H1 (cell line): ENCODE measurements at regions not wholly inside any gene's neighbourhood (a gene's known extent, or its start where the extent isn't known, plus 50 kb on each side); places are given as distances from the start of the nearest gene placed in this dataset.

Source experiments
- CTCF ChIA-PET: fragments of 300-600 bp; sonication (Branson Sonifier 250); formaldehyde crosslinking; loops from one replicate; lab custom pipeline; 2021; ENCODE audit not compliant: partially characterized antibody; lab: Charles Lee
- POLR2A ChIA-PET: fragments of 300-600 bp; sonication (Branson Sonifier 250); formaldehyde crosslinking; loops from one replicate; lab custom pipeline; 2021; ENCODE audit warnings: inconsistent platforms; ENCODE audit not compliant: partially characterized antibody; lab: Charles Lee
- DNase-seq, 2 experiments: peaks; one replicate each; pipeline versions ENCODE4 v3.0.0 to v3.0.0-alpha.2; 2010 to 2022; ENCODE audit warnings: low spot score in 2 of 2, low read depth in 1 of 2, mixed read lengths in 1 of 2
- FAIRE-seq: peaks from 2 replicates; lab custom pipeline; 2011; peaks lifted over from hg19 to GRCh38; lab: Jason Lieb, UNC
- H2AFZ ChIP-seq: 2 replicates; pipeline ENCODE4 v1.8.1; 2012; ENCODE audit warnings: low read length, inconsistent platforms
- H2AK5ac ChIP-seq: 2 replicates; pipeline ENCODE4 v1.6.1; 2013; ENCODE audit warnings: low read depth, low read length
- H2BK120ac ChIP-seq: replicated peaks from 2 replicates; pipeline ENCODE3; 2013; ENCODE audit warnings: low read depth, low read length, inconsistent platforms
- H2BK12ac ChIP-seq: 2 replicates; pipeline ENCODE4 v1.6.1; 2013; ENCODE audit warnings: low read depth, low read length
- H2BK15ac ChIP-seq: 2 replicates; pipeline ENCODE4 v1.6.1; 2013; ENCODE audit warnings: low read length
- H2BK20ac ChIP-seq: 2 replicates; pipeline ENCODE4 v1.6.1; 2013; ENCODE audit warnings: low read length
- H2BK5ac ChIP-seq: 2 replicates; pipeline ENCODE4 v1.6.1; 2013; ENCODE audit warnings: low read depth, low read length
- H3K14ac ChIP-seq: 2 replicates; pipeline ENCODE4 v1.6.1; 2013; ENCODE audit warnings: inconsistent platforms; ENCODE audit not compliant: insufficient read length
- H3K18ac ChIP-seq: 2 replicates; pipeline ENCODE4 v1.6.1; 2013; ENCODE audit warnings: low read length; ENCODE audit errors: extremely low read depth
- H3K23ac ChIP-seq: 2 replicates; pipeline ENCODE4 v1.6.1; 2013; ENCODE audit warnings: inconsistent platforms; ENCODE audit not compliant: insufficient read length
- H3K23me2 ChIP-seq: 2 replicates; pipeline ENCODE4 v1.6.1; 2013; ENCODE audit warnings: low read depth, low read length
- H3K27ac ChIP-seq: 2 replicates; pipeline ENCODE4 v1.6.1; 2011; ENCODE audit warnings: low read depth, low read length, inconsistent platforms
- H3K27me3 ChIP-seq, 4 experiments: replicated peaks in 1 of 4; 1 replicate in 1 of 4; 2 replicates in 3 of 4; pipeline versions ENCODE4 v1.6.1 to v1.8.1; 2011 to 2013; ENCODE audit warnings: low read length in 3 of 4, mild to moderate bottlenecking in 3 of 4, inconsistent platforms in 2 of 4, mixed read lengths in 2 of 4, moderate library complexity in 1 of 4; ENCODE audit not compliant: control insufficient read depth in 3 of 4, insufficient read depth in 3 of 4; ENCODE audit errors: extremely low read depth in 1 of 4
- H3K36me3 ChIP-seq, 4 experiments: 2 replicates each; pipeline versions ENCODE4 v1.6.1 to v1.8.1; 2011 to 2013; ENCODE audit warnings: mild to moderate bottlenecking in 4 of 4, low read length in 3 of 4, moderate library complexity in 2 of 4, control low read depth in 1 of 4, inconsistent platforms in 1 of 4; ENCODE audit not compliant: insufficient read depth in 4 of 4, control insufficient read depth in 2 of 4
- H3K4ac ChIP-seq: replicated peaks from 2 replicates; pipeline ENCODE3; 2013; ENCODE audit warnings: low read length, low read depth, mixed read lengths, inconsistent platforms; ENCODE audit not compliant: insufficient read length
- H3K4me1 ChIP-seq, 4 experiments: replicated peaks in 1 of 4; 1 replicate in 1 of 4; 2 replicates in 3 of 4; pipeline versions ENCODE4 v1.6.1 to v1.8.1; 2011 to 2013; ENCODE audit warnings: low read length in 3 of 4, inconsistent platforms in 2 of 4, mixed read lengths in 1 of 4; ENCODE audit not compliant: insufficient read depth in 4 of 4, control insufficient read depth in 3 of 4
- H3K4me2 ChIP-seq, 2 experiments: 2 replicates each; pipeline versions ENCODE4 v1.6.1 to v1.8.1; 2011 to 2013; ENCODE audit warnings: low read depth in 2 of 2, low read length in 2 of 2, control low read depth in 1 of 2, inconsistent platforms in 1 of 2, mild to moderate bottlenecking in 1 of 2; ENCODE audit not compliant: insufficient read depth in 1 of 2
- H3K4me3 ChIP-seq, 4 experiments: fragments of 200-600, 300-600 bp in 1 of 4; sonication (generic), shearing (Covaris generic), sonication (Bioruptor Twin) in 1 of 4; 2 replicates each; pipeline versions ENCODE4 v1.5.1 to v1.8.1; 2011 to 2016; ENCODE audit warnings: low read length in 4 of 4, low read depth in 3 of 4, control low read depth in 2 of 4, inconsistent platforms in 2 of 4, mild to moderate bottlenecking in 2 of 4, mixed read lengths in 1 of 4, moderate library complexity in 1 of 4; ENCODE audit not compliant: insufficient read depth in 2 of 4; ENCODE audit errors: extremely low read depth in 1 of 4
- H3K56ac ChIP-seq: replicated peaks from 2 replicates; pipeline ENCODE3; 2013; ENCODE audit warnings: low read depth, mild to moderate bottlenecking, mixed read lengths, low read length, inconsistent platforms; ENCODE audit not compliant: insufficient read length
- H3K79me1 ChIP-seq: 2 replicates; pipeline ENCODE4 v1.6.1; 2013; ENCODE audit warnings: low read depth, low read length, control low read depth
- H3K79me2 ChIP-seq, 2 experiments: 2 replicates each; pipeline versions ENCODE4 v1.6.1 to v1.8.1; 2012 to 2013; ENCODE audit warnings: low read length in 2 of 2, mild to moderate bottlenecking in 2 of 2, inconsistent platforms in 1 of 2; ENCODE audit not compliant: insufficient read depth in 2 of 2, control insufficient read depth in 1 of 2
- H3K9ac ChIP-seq, 4 experiments: replicated peaks in 1 of 4; 1 replicate in 1 of 4; 2 replicates in 3 of 4; pipeline versions ENCODE4 v1.6.1 to v1.8.1; 2011 to 2013; ENCODE audit warnings: low read depth in 3 of 4, low read length in 3 of 4, control low read depth in 2 of 4, mild to moderate bottlenecking in 2 of 4, moderate library complexity in 2 of 4, inconsistent platforms in 1 of 4; ENCODE audit errors: extremely low read depth in 1 of 4
- H3K9me3 ChIP-seq, 2 experiments: 2 replicates each; pipeline versions ENCODE4 v1.6.1 to v1.8.1; 2012 to 2013; ENCODE audit warnings: mild to moderate bottlenecking in 2 of 2, moderate library complexity in 2 of 2, control low read depth in 1 of 2, inconsistent platforms in 1 of 2, low read depth in 1 of 2, low read length in 1 of 2, mixed read lengths in 1 of 2; ENCODE audit not compliant: insufficient read depth in 2 of 2
- H4K20me1 ChIP-seq, 2 experiments: replicated peaks in 1 of 2; 2 replicates each; pipeline versions ENCODE3 to v1.8.1; 2011 to 2013; ENCODE audit warnings: inconsistent platforms in 2 of 2, low read length in 2 of 2, mild to moderate bottlenecking in 1 of 2; ENCODE audit not compliant: insufficient read depth in 2 of 2, control insufficient read depth in 1 of 2
- H4K5ac ChIP-seq: 2 replicates; pipeline ENCODE4 v1.6.1; 2013; ENCODE audit warnings: low read length, low read depth, mixed read lengths, inconsistent platforms; ENCODE audit not compliant: insufficient read length
- H4K8ac ChIP-seq: 2 replicates; pipeline ENCODE4 v1.8.0; 2013; ENCODE audit warnings: mild to moderate bottlenecking, moderate library complexity, low read length, inconsistent platforms; ENCODE audit not compliant: insufficient read depth; ENCODE audit errors: extremely low read depth
- H4K91ac ChIP-seq: replicated peaks from 2 replicates; pipeline ENCODE3; 2013; ENCODE audit warnings: low read length, mixed read lengths, inconsistent platforms; ENCODE audit not compliant: insufficient read length
- BACH1 ChIP-seq: IDR thresholded peaks from 2 replicates; pipeline ENCODE4 v1.6.1; 2012; ENCODE audit warnings: low read length, improper control_type of control experiment
- BCL11A ChIP-seq, 2 experiments: IDR thresholded peaks; one replicate each; pipeline ENCODE4 v1.6.1; 2011; ENCODE audit warnings: low read depth in 2 of 2, low read length in 2 of 2, mild to moderate bottlenecking in 2 of 2
- CREB1 ChIP-seq: IDR thresholded peaks from 2 replicates; pipeline ENCODE4 v1.6.1; 2012; ENCODE audit warnings: inconsistent platforms
- CTBP2 ChIP-seq: IDR thresholded peaks from 2 replicates; pipeline ENCODE4 v1.7.0; 2011; ENCODE audit warnings: borderline replicate concordance, mild to moderate bottlenecking, moderate library complexity, mixed read lengths, low read length; ENCODE audit not compliant: insufficient read depth, insufficient read length
- FOSL1 ChIP-seq: IDR thresholded peaks from 2 replicates; pipeline ENCODE4 v1.6.1; 2011; ENCODE audit warnings: mild to moderate bottlenecking, low read depth, low read length, moderate library complexity; ENCODE audit not compliant: insufficient read depth
- HDAC2 ChIP-seq, 2 experiments: fragments of 300-600 bp in 1 of 2; sonication (generic) in 1 of 2; IDR thresholded peaks; 2 replicates each; pipeline ENCODE4 v1.6.1; 2011 to 2012; ENCODE audit warnings: low read depth in 2 of 2, low read length in 2 of 2, mild to moderate bottlenecking in 2 of 2, moderate library complexity in 2 of 2, borderline replicate concordance in 1 of 2, inconsistent platforms in 1 of 2
- NRF1 ChIP-seq: IDR thresholded peaks from 2 replicates; pipeline ENCODE4 v1.6.1; 2011; ENCODE audit warnings: mild to moderate bottlenecking, low read depth, low read length, improper control_type of control experiment
- RNF2 ChIP-seq: fragments of 200-900, 300-1000 bp; sonication (generic); IDR thresholded peaks from 2 replicates; pipeline ENCODE4 v1.7.1; 2016; ENCODE audit warnings: borderline replicate concordance, low read depth, mild to moderate bottlenecking, antibody characterized with exemption, low read length; ENCODE audit not compliant: poor library complexity, severe bottlenecking; ENCODE audit errors: missing control alignments
- RXRA ChIP-seq: IDR thresholded peaks from 2 replicates; pipeline ENCODE4 v1.6.1; 2011; ENCODE audit warnings: low read depth, mild to moderate bottlenecking, low read length, moderate library complexity; ENCODE audit not compliant: insufficient read depth
- SIRT6 ChIP-seq: IDR thresholded peaks from one replicate; pipeline ENCODE4 v1.7.1; 2012; ENCODE audit warnings: low read length, inconsistent platforms
- SIX5 ChIP-seq: IDR thresholded peaks from 2 replicates; pipeline ENCODE4 v1.6.1; 2011; ENCODE audit warnings: mild to moderate bottlenecking, low read depth, low read length
- SP1 ChIP-seq: IDR thresholded peaks from 2 replicates; pipeline ENCODE4 v1.6.1; 2011; ENCODE audit warnings: low read depth, low read length
- SP2 ChIP-seq: IDR thresholded peaks from 2 replicates; pipeline ENCODE4 v1.6.1; 2012; ENCODE audit warnings: mild to moderate bottlenecking, low read length, inconsistent platforms
- SUZ12 ChIP-seq: fragments of 200-600 bp; sonication (generic); IDR thresholded peaks from 2 replicates; pipeline ENCODE4 v1.6.1; 2012; ENCODE audit warnings: mild to moderate bottlenecking, inconsistent platforms, low read length, moderate library complexity, mixed read lengths
- WGBS, 2 experiments: shearing (Covaris generic) in 1 of 2; methylation state at CpG; one replicate each; pipeline versions ENCODE4 v1.1.6 to v1.1.7; 2013 to 2015; ENCODE audit warnings: low lambda C conversion rate in 2 of 2, mixed read lengths in 2 of 2, inconsistent platforms in 1 of 2, low coverage in 1 of 2, missing lambda C conversion rate in 1 of 2; ENCODE audit not compliant: insufficient replicate concordance in 2 of 2, insufficient coverage in 1 of 2, insufficient read length in 1 of 2; ENCODE audit errors: extremely low coverage in 1 of 2, missing lambda C conversion rate in 1 of 2; 5-methylcytosine and 5-hydroxymethylcytosine counted together
- TF ChIP-seq, protein P1 (sequence below): IDR thresholded peaks from 2 replicates; pipeline ENCODE4 v1.6.1; 2012; ENCODE audit warnings: inconsistent platforms

DNA sequence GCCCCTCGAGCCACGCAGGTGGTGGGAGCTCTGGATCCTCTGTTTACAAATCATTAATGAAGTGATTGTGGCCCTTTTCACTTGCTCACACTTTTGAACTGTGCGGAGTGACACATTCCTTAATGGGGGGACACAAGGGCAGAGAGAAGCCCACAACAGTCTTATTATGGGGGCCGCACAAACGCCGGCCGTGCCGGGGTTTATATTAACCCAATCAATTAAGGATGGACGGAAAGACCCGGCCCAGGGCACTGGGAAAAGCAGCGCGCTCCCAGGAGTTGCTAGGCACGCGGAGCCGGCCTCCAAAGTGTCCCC lies 634.8 kb downstream of the IRX1 start:
- peak overlapping the region; percentile 14 for H3K4ac ChIP-seq
- no peak overlapping the region for H3K9ac ChIP-seq
- H3K9me3 ChIP-seq: peaks cover 0 to 7% of the 10 kb centered on the region in 2 experiments; a peak in 3 of 4 replicates
- H4K5ac ChIP-seq: no peak overlapping the region
- DNase-seq (no peak), FAIRE-seq (no peak)
- no peak overlapping the region for H2AFZ ChIP-seq
- no peaks in the 10 kb centered on the region for H3K36me3 ChIP-seq
- H3K23ac ChIP-seq: no peak overlapping the region
- H3K56ac ChIP-seq: no peak overlapping the region
- H2BK120ac ChIP-seq: no peak overlapping the region
- ChIA-PET CTCF (interaction anchor here (1.0 to 1.4 kb wide), 2 partner anchors 9 to 87 kb away, joined by 3 to 4 read pairs; no protein-coding TSS in a partner anchor), POLR2A (no interaction called here)
- H3K4me2 ChIP-seq: 0 out of 4 replicates have a peak overlapping the region, but pooled peaks of 1 of the 2 experiments have one; percentile 13
- H4K20me1 ChIP-seq: no peaks in the 10 kb centered on the region
- H2BK5ac ChIP-seq: no peak overlapping the region
- H2AK5ac ChIP-seq: no peak overlapping the region
- no peaks in the 10 kb centered on the region for H3K79me1 ChIP-seq
- no peak overlapping the region for H3K14ac ChIP-seq
- no peak overlapping the region for H3K4me3 ChIP-seq
- H3K18ac ChIP-seq: no peak overlapping the region
- H4K91ac ChIP-seq: no peak overlapping the region
- H3K27ac ChIP-seq: no peak overlapping the region
- no peaks in the 10 kb centered on the region for H3K23me2 ChIP-seq
- peaks cover 0 to 9% (median 2%) of the 10 kb centered on the region in 4 experiments; a peak in 3 of 7 replicates for H3K4me1 ChIP-seq
- 84% methylated on average over 14 of the region's 15 CpGs; no CpG with 5 or more reads in 1 of the 2 experiments for WGBS, 2 experiments
- H4K8ac ChIP-seq: no peak overlapping the region
- no peaks in the 10 kb centered on the region; a peak in 3 of 7 replicates for H3K27me3 ChIP-seq
- no peak overlapping the region for H2BK15ac ChIP-seq
- no peak overlapping the region for H2BK20ac ChIP-seq
- H2BK12ac ChIP-seq: no peak overlapping the region
- H3K79me2 ChIP-seq: no peaks in the 10 kb centered on the region
- no peak for TF ChIP-seq SIX5
- no peak for TF ChIP-seq SP2
- TF ChIP-seq SUZ12: no peak
- no peak for TF ChIP-seq RNF2
- no peak for TF ChIP-seq SP1
- TF ChIP-seq, protein P1, sequence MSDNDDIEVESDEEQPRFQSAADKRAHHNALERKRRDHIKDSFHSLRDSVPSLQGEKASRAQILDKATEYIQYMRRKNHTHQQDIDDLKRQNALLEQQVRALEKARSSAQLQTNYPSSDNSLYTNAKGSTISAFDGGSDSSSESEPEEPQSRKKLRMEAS: no peak
- TF ChIP-seq BCL11A (IDR thresholded peaks at IDR 0.05; ENCODE audit: low read depth in 2 of 2, low read length in 2 of 2): no peak
- no peak for TF ChIP-seq RXRA
- TF ChIP-seq NRF1: no peak
- TF ChIP-seq HDAC2 (IDR thresholded peaks at IDR 0.05; ENCODE audit: borderline replicate concordance in 1 of 2, low read depth in 2 of 2, low read length in 2 of 2): no peak
- no peak for TF ChIP-seq CTBP2
- no peak for TF ChIP-seq SIRT6
- no peak for TF ChIP-seq FOSL1
- TF ChIP-seq CREB1: no peak
- no peak for TF ChIP-seq BACH1
